Daoy (cell line): ENCODE measurements at regions not wholly inside any gene's neighbourhood (a gene's known extent, or its start where the extent isn't known, plus 50 kb on each side); places are given as distances from the start of the nearest gene placed in this dataset.

ENCODE experiments used
- DNase-seq: peaks from one replicate; pipeline ENCODE4 v3.0.0-alpha.2; 2015; ENCODE audit warnings: low read depth

GRCh38 chr1:222301652-222302051, 246.3 kb downstream of the HHIPL2 start:
- no peak for DNase-seq

- no peak for DNase-seq
Observed at GRCh38 chr1:222299524-222299923, 248.4 kb downstream of the HHIPL2 start.

GRCh38 chr1:222290866-222291265, 257.0 kb downstream of the HHIPL2 start:
- DNase-seq: peak; percentile 32

GRCh38 chr1:222288053-222288452, 259.9 kb downstream of the HHIPL2 start:
- DNase-seq: peak; percentile 54

- DNase-seq: no peak
Observed at GRCh38 chr1:222286011-222286410, 261.9 kb downstream of the HHIPL2 start.

GRCh38 chr1:222285526-222285925, 262.4 kb downstream of the HHIPL2 start:
- DNase-seq: no peak

GRCh38 chr1:222284466-222284865, 263.4 kb downstream of the HHIPL2 start:
- DNase-seq: no peak

- DNase-seq: peak; percentile 51
Observed at GRCh38 chr1:222283147-222283768, 264.6 kb downstream of the HHIPL2 start.

GRCh38 chr1:222279591-222279990, 268.3 kb downstream of the HHIPL2 start:
- DNase-seq: no peak

GRCh38 chr1:222278501-222278900, 269.4 kb downstream of the HHIPL2 start:
- DNase-seq: no peak

- no peak for DNase-seq
Observed at GRCh38 chr1:222275729-222276465, 272.0 kb downstream of the HHIPL2 start.

- DNase-seq: no peak
Observed at GRCh38 chr1:222275001-222275728, 272.7 kb downstream of the HHIPL2 start.

GRCh38 chr1:222266223-222267196, 281.4 kb downstream of the HHIPL2 start:
- DNase-seq: no peak

- DNase-seq: no peak
Observed at GRCh38 chr1:222263791-222264190, 284.1 kb downstream of the HHIPL2 start.

- DNase-seq: no peak
Observed at GRCh38 chr1:222257027-222257426, 290.9 kb downstream of the HHIPL2 start.

- DNase-seq: no peak
Observed at GRCh38 chr1:222256058-222256457, 291.8 kb downstream of the HHIPL2 start.

GRCh38 chr1:222252788-222253187, 295.1 kb downstream of the HHIPL2 start:
- no peak for DNase-seq

- no peak for DNase-seq
Observed at GRCh38 chr1:222251847-222252246, 296.1 kb downstream of the HHIPL2 start.

- DNase-seq: no peak
Observed at GRCh38 chr1:222250376-222250775, 297.5 kb downstream of the HHIPL2 start.

- DNase-seq: no peak
Observed at GRCh38 chr1:222247811-222248310, 300.0 kb downstream of the HHIPL2 start.

- DNase-seq: no peak
Observed at GRCh38 chr1:222247081-222247480, 300.8 kb downstream of the HHIPL2 start.
